ENCODE measurements at regions not wholly inside any gene's neighbourhood (a gene's known extent, or its start where the extent isn't known, plus 50 kb on each side); places are given as distances from the start of the nearest gene placed in this dataset.
"Not testable (repeated sequence)": the region's sequence is repeated elsewhere in the genome, so short reads cannot be mapped to it uniquely, and the experiment has no call there.

GRCh38 chr7:9552431-9552830 lies 1119.0 kb downstream of the NXPH1 start:
- TF ChIP-seq CTCF (IDR thresholded peaks at IDR 0.05; ENCODE audit: low read length); EZH2 (IDR thresholded peaks at IDR 0.05; ENCODE audit: borderline replicate concordance, low read length): not testable (repeated sequence)

All from OCI-LY1 (cell line).